ENCODE measurements at regions not wholly inside any gene's neighbourhood (a gene's known extent, or its start where the extent isn't known, plus 50 kb on each side); places are given as distances from the start of the nearest gene placed in this dataset.
A peak's percentile ranks its signal among the peaks of the same experiment; 100 is the strongest.

GRCh38 chr5:110150199-110150598 is 460.5 kb downstream of the MAN2A1 start:
- intact Hi-C loops (cut with DNase I), result no loop called here
- ATAC-seq (ENCODE audit: poor library complexity), result no peak
- DNase-seq, result no peak

GRCh38 chr5:110159202-110159601 is 469.5 kb downstream of the MAN2A1 start:
- DNase-seq (no peak), ATAC-seq (ENCODE audit: poor library complexity) (no peak)
- intact Hi-C loops (cut with DNase I), result no loop called here

GRCh38 chr5:110161162-110161561 is 471.4 kb downstream of the MAN2A1 start:
- intact Hi-C loops (cut with DNase I), result no loop called here
- no peak for DNase-seq

GRCh38 chr5:110165366-110165765 is 475.6 kb downstream of the MAN2A1 start:
- intact Hi-C loops (cut with DNase I), result no loop called here
- no peak for ATAC-seq (ENCODE audit: poor library complexity)
- no peak for DNase-seq

More at GRCh38 chr5:110161162-110161561, 471.4 kb downstream of the MAN2A1 start:
- no peak for ATAC-seq (ENCODE audit: poor library complexity)

GRCh38 chr5:110167384-110167783 is 477.7 kb downstream of the MAN2A1 start:
- no peak for ATAC-seq (ENCODE audit: poor library complexity)
- intact Hi-C loops (cut with DNase I), result no loop called here
- no peak for DNase-seq

- ATAC-seq (ENCODE audit: poor library complexity), result no peak
- intact Hi-C loops (cut with DNase I), result no loop called here
Measured at GRCh38 chr5:110169461-110169860, 479.7 kb downstream of the MAN2A1 start.

GRCh38 chr5:110177729-110178128 is 488.0 kb downstream of the MAN2A1 start:
- ATAC-seq (ENCODE audit: poor library complexity) (no peak), DNase-seq (no peak)
- intact Hi-C loops (cut with DNase I), result no loop called here

More at GRCh38 chr5:110169461-110169860, 479.7 kb downstream of the MAN2A1 start:
- DNase-seq, result no peak

GRCh38 chr5:110179321-110179720 is 489.6 kb downstream of the MAN2A1 start:
- ATAC-seq (ENCODE audit: poor library complexity), result no peak
- intact Hi-C loops (cut with DNase I), result no loop called here
- no peak for DNase-seq

GRCh38 chr5:110194191-110194590 is 504.5 kb downstream of the MAN2A1 start:
- DNase-seq (no peak), ATAC-seq (ENCODE audit: poor library complexity) (peak; percentile 34)
- intact Hi-C loops (cut with DNase I), result no loop called here

- no peak for ATAC-seq (ENCODE audit: poor library complexity)
- intact Hi-C loops (cut with DNase I), result no loop called here
Measured at GRCh38 chr5:110195288-110195687, 505.6 kb downstream of the MAN2A1 start.

GRCh38 chr5:110201791-110202190 is 512.1 kb downstream of the MAN2A1 start:
- intact Hi-C loops (cut with DNase I), result no loop called here

More at GRCh38 chr5:110195288-110195687, 505.6 kb downstream of the MAN2A1 start:
- DNase-seq, result no peak

GRCh38 chr5:110203661-110204060 is 513.9 kb downstream of the MAN2A1 start:
- DNase-seq (no peak), ATAC-seq (ENCODE audit: poor library complexity) (no peak)

More at GRCh38 chr5:110201791-110202190, 512.1 kb downstream of the MAN2A1 start:
- DNase-seq (no peak), ATAC-seq (ENCODE audit: poor library complexity) (no peak)

GRCh38 chr5:110209401-110209800 is 517.1 kb downstream of the TMEM232 start:
- ATAC-seq (ENCODE audit: poor library complexity), result no peak
- intact Hi-C loops (cut with DNase I), result no loop called here
- no peak for DNase-seq

More at GRCh38 chr5:110203661-110204060, 513.9 kb downstream of the MAN2A1 start:
- intact Hi-C loops (cut with DNase I), result no loop called here

- DNase-seq, result no peak
- intact Hi-C loops (cut with DNase I), result no loop called here
- no peak for ATAC-seq (ENCODE audit: poor library complexity)
Measured at GRCh38 chr5:110218981-110219380, 507.5 kb downstream of the TMEM232 start.

GRCh38 chr5:110219769-110220168 is 506.7 kb downstream of the TMEM232 start:
- ATAC-seq (ENCODE audit: poor library complexity) (no peak), DNase-seq (no peak)
- intact Hi-C loops (cut with DNase I), result no loop called here

GRCh38 chr5:110221036-110221435 is 505.4 kb downstream of the TMEM232 start:
- ATAC-seq (ENCODE audit: poor library complexity) (no peak), DNase-seq (no peak)
- intact Hi-C loops (cut with DNase I), result no loop called here

- no peak for DNase-seq
- ATAC-seq (ENCODE audit: poor library complexity), result no peak
- intact Hi-C loops (cut with DNase I), result no loop called here
Measured at GRCh38 chr5:110224050-110224449, 502.4 kb downstream of the TMEM232 start.

- no peak for DNase-seq
- no peak for ATAC-seq (ENCODE audit: poor library complexity)
- intact Hi-C loops (cut with DNase I), result no loop called here
Measured at GRCh38 chr5:110225949-110226348, 500.5 kb downstream of the TMEM232 start.

GRCh38 chr5:110239786-110240185 is 486.7 kb downstream of the TMEM232 start:
- no peak for DNase-seq
- ATAC-seq (ENCODE audit: poor library complexity), result no peak
- intact Hi-C loops (cut with DNase I), result no loop called here

GRCh38 chr5:110242950-110243349 is 483.5 kb downstream of the TMEM232 start:
- intact Hi-C loops (cut with DNase I), result no loop called here
- DNase-seq, result no peak
- no peak for ATAC-seq (ENCODE audit: poor library complexity)

- ATAC-seq (ENCODE audit: poor library complexity) (no peak), DNase-seq (no peak)
- intact Hi-C loops (cut with DNase I), result no loop called here
Measured at GRCh38 chr5:110248921-110249320, 477.6 kb downstream of the TMEM232 start.

Measured in Right ventricle myocardium superior (tissue), 1 donor.